ENCODE measurements at regions not wholly inside any gene's neighbourhood (a gene's known extent, or its start where the extent isn't known, plus 50 kb on each side); places are given as distances from the start of the nearest gene placed in this dataset.

DNA sequence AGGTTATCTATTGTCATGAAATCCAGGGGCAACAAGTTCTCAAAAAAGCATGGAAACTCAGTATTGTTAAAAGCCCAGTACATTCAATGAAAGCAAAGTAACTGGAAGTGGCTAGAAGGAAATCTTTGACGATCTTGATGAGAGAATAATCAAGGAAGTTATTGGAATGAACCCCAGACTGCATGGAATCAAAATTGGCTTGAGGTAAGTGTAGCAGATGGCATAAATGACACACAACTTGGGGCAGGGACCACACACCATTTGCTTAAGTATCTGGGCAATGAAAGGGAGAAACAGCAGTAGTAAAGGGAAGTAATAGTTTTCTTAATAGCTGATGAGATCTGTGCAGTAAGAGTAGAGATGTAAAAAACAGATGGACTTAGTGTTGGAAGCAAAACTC, 238.0 kb downstream of the HS3ST3A1 start:
- H3K4me3 Mint-ChIP-seq = no peak overlapping the region
- no peak overlapping the region for H3K27ac Mint-ChIP-seq
- H3K4me1 Mint-ChIP-seq = no peaks in the 10 kb centered on the region

GRCh38 chr17:13362341-13363122, 239.2 kb downstream of the HS3ST3A1 start:
- Mint-ChIP-seq H3K27ac (peak overlapping the region in 1 of 6 donors; percentile 33), H3K4me3 (no peak overlapping the region), H3K9me3 (no peaks in the 10 kb centered on the region), H3K4me1 (no peaks in the 10 kb centered on the region), H3K36me3 (no peaks in the 10 kb centered on the region), H3K27me3 (peaks cover 0 to 4% (median 0%) of the 10 kb centered on the region in 3 donors)
- DNase-seq (no peak), ATAC-seq (ENCODE audit: low read depth in 2 of 2) (no peak)

More for the DNA sequence above, 238.0 kb downstream of the HS3ST3A1 start:
- peaks cover 0 to 4% (median 0%) of the 10 kb centered on the region in 3 donors for H3K27me3 Mint-ChIP-seq
- no peaks in the 10 kb centered on the region for H3K36me3 Mint-ChIP-seq
- no peak for DNase-seq
- no peaks in the 10 kb centered on the region for H3K9me3 Mint-ChIP-seq
- no peak for ATAC-seq (ENCODE audit: low read depth in 2 of 2)

DNA sequence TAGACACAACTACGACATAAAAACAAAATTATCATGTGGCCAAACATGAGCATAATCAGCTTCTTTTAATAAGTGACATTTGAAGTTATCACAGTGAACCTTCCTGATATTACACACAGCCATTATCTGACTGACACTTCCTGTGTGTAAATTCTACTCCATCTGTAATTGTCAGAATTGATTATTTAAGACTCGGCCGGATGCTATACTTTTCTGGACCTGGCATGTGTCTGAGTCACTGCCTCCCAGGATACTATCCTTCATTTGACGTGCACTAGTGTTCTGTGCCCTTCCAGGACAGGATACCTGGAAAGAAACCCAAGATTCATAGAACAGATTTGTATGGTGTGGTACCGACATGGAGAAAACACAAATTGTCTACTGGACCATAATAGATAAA, 242.0 kb downstream of the HS3ST3A1 start:
- DNase-seq = no peak
- Mint-ChIP-seq H3K27me3 (peaks cover 0 to 4% (median 0%) of the 10 kb centered on the region in 3 donors), H3K36me3 (no peaks in the 10 kb centered on the region), H3K4me3 (no peak overlapping the region), H3K4me1 (no peaks in the 10 kb centered on the region), H3K27ac (no peak overlapping the region), H3K9me3 (no peaks in the 10 kb centered on the region)
- no peak for ATAC-seq (ENCODE audit: low read depth in 2 of 2)

GRCh38 chr17:13355054-13355453, 246.7 kb downstream of the HS3ST3A1 start:
- Mint-ChIP-seq H3K27ac (no peak overlapping the region), H3K9me3 (no peaks in the 10 kb centered on the region), H3K4me3 (no peak overlapping the region), H3K27me3 (no peaks in the 10 kb centered on the region), H3K36me3 (no peaks in the 10 kb centered on the region), H3K4me1 (no peaks in the 10 kb centered on the region)
- ATAC-seq (ENCODE audit: low read depth in 2 of 2) (no peak), DNase-seq (no peak)

DNA sequence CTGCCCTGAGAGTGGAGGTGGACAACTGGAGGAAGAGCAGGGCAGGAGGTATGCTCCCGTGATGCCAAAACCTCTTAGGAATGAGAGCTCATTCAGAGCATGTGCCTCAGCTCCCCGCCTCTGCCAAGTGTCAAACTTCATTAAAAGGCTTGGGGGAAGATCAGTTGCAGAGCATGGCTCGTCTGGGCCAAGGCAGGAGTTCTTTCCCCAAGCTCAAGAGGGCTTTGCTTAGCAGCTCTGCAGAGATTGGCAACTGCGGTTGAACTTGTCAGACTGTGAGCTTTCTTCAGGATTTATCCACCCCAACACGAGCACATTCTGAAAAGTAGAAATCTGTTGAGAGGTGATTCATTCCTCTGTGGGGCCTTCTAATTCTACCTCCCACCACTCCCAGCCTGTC, 248.1 kb downstream of the HS3ST3A1 start:
- Mint-ChIP-seq H3K4me3 (no peak overlapping the region), H3K9me3 (peaks cover 0 to 2% (median 0%) of the 10 kb centered on the region in 7 donors), H3K4me1 (no peaks in the 10 kb centered on the region), H3K27ac (no peak overlapping the region), H3K36me3 (no peaks in the 10 kb centered on the region), H3K27me3 (no peaks in the 10 kb centered on the region)
- ATAC-seq (ENCODE audit: low read depth in 2 of 2) = no peak
- no peak for DNase-seq

DNA sequence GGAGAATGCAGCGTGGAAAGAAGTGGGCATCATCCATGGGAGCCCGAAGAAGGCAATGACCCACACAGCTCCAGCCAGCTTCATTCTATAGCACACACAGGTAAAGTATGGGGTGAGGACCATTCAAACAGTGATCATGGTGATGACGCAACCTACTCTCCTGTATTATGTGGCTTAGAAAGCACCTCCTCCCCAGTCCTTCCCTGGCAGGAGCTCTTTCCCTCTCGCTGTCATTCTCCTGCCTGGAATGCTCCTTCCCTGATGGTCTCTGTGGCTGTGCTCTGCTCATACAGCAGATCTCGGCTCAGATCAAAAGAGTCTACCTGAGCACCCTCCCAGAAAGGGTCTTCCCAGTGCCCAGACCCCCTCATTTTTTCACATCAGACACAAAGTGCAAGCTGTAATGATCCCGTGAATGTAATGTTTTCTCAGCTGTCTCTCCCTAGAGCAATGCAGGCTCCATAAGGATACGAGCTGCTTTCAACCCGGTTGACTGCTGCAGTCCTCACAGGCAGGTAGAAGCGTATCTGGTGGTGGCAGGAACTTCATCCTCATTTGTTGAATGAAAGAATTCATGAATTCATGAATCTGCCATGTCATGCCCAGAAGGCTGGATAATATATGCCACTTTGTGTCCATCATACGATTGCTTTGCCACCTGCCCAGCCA, 248.8 kb downstream of the HS3ST3A1 start:
- Mint-ChIP-seq H3K4me3 (no peak overlapping the region), H3K27ac (no peak overlapping the region), H3K36me3 (no peaks in the 10 kb centered on the region), H3K4me1 (no peaks in the 10 kb centered on the region), H3K9me3 (peaks cover 0 to 2% (median 0%) of the 10 kb centered on the region in 7 donors), H3K27me3 (no peaks in the 10 kb centered on the region)
- ATAC-seq (ENCODE audit: low read depth in 2 of 2) (no peak), DNase-seq (no peak)

GRCh38 chr17:13351046-13351445, 250.7 kb downstream of the HS3ST3A1 start:
- Mint-ChIP-seq H3K4me1 (no peaks in the 10 kb centered on the region), H3K4me3 (no peak overlapping the region), H3K27ac (no peak overlapping the region), H3K36me3 (no peaks in the 10 kb centered on the region), H3K9me3 (peaks cover 0 to 7% (median 2%) of the 10 kb centered on the region in 7 donors), H3K27me3 (no peaks in the 10 kb centered on the region)
- DNase-seq (no peak), ATAC-seq (ENCODE audit: low read depth in 2 of 2) (no peak)

GRCh38 chr17:13350466-13350865, 251.3 kb downstream of the HS3ST3A1 start:
- Mint-ChIP-seq H3K9me3 (peaks cover 0 to 9% (median 2%) of the 10 kb centered on the region in 7 donors), H3K4me1 (no peaks in the 10 kb centered on the region), H3K27ac (no peak overlapping the region), H3K27me3 (no peaks in the 10 kb centered on the region), H3K36me3 (no peaks in the 10 kb centered on the region), H3K4me3 (no peak overlapping the region)
- DNase-seq (no peak), ATAC-seq (ENCODE audit: low read depth in 2 of 2) (no peak)

DNA sequence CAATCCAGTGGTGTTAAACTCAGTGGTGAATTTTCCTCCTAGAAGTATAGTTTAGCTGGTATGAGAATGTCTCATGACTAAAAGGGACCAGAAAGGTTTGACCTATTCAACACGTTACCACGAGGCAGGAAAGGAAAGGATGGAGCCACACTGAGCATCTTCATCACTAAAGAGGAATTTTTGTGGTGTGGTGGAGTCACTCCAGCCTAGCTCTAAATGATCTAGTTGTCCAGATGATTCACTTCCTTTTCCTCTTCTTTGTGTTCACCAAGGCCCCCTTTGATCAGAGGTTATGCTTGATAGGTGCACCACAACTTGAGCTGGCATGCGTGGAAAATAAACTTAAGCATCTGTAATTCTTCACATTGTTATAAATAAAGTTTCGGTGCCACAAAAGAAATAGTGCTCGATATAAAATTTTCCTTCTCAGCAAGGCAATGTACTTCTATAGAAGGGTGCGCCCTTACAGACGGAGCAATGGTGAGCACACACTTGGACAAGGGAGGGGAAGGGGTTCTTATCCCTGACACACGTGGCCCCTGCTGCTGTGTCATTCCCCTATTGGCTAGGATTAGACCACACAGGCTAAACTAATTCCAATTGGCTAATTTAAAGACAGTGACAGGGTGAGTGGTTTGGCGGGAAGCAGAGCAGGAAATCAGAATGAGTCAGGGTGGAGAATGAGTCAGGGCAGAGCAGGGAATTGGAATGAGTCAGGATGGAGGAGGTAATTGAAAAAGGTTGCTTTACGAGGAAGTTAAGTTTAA, 254.6 kb downstream of the HS3ST3A1 start:
- ATAC-seq (ENCODE audit: low read depth in 2 of 2) (no peak), DNase-seq (no peak)
- Mint-ChIP-seq H3K27me3 (no peaks in the 10 kb centered on the region), H3K27ac (no peak overlapping the region), H3K36me3 (no peaks in the 10 kb centered on the region), H3K4me1 (no peaks in the 10 kb centered on the region), H3K9me3 (peaks cover 0 to 9% (median 2%) of the 10 kb centered on the region in 7 donors), H3K4me3 (peak overlapping the region in 1 of 8 donors; percentile 23)

DNA sequence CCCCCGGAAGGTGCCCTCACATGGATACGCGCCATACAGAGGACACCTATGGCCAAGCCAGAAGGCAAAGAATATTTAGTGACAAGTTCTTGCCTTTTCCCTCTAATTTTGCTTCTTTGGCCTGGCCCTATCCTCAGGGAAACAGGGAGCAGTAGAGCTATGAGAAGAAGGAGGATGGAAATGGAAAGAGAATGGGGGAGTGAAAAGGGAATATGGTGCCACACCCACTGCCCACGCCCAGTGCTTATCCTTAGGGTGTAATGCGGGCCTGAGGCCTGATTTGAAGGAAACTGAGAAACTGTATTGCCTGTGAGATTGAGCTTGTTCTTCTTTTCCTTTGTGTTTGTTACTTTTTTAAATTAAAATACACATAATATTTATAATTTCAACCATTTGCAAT, 255.1 kb downstream of the HS3ST3A1 start:
- Mint-ChIP-seq H3K9me3 (peaks cover 0 to 9% (median 2%) of the 10 kb centered on the region in 7 donors), H3K4me1 (no peaks in the 10 kb centered on the region), H3K27ac (no peak overlapping the region), H3K27me3 (no peaks in the 10 kb centered on the region), H3K4me3 (no peak overlapping the region), H3K36me3 (no peaks in the 10 kb centered on the region)
- no peak for DNase-seq
- no peak for ATAC-seq (ENCODE audit: low read depth in 2 of 2)

DNA sequence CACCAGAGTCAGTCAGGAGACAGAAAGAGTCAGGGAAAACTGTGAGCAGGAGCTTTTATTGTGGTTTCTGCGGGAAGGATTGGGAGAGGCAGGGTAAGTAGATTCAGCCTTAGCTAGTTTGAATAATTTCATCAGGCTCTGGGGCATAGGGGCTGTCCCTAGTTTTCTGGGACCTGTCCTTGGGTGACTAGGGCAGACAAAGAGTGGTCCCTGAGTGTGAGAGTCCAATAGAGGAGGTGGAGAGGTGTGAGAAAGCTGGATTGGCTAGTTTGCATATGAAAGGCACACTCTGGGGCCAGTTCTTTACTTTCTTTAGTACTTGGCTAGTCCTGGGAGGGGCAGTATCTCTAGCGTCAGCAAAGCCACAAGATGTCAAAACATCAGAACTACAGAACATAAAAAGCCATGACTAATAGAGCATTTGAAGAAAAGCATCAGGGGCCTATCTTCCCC, 255.6 kb downstream of the HS3ST3A1 start:
- no peaks in the 10 kb centered on the region for H3K36me3 Mint-ChIP-seq
- H3K27ac Mint-ChIP-seq = no peak overlapping the region
- H3K4me1 Mint-ChIP-seq = no peaks in the 10 kb centered on the region
- ATAC-seq (ENCODE audit: low read depth in 2 of 2) (no peak), DNase-seq (no peak)
- peaks cover 0 to 9% (median 2%) of the 10 kb centered on the region in 7 donors for H3K9me3 Mint-ChIP-seq
- H3K4me3 Mint-ChIP-seq = no peak overlapping the region
- H3K27me3 Mint-ChIP-seq = peaks cover 0 to 2% (median 0%) of the 10 kb centered on the region in 3 donors

GRCh38 chr17:13338421-13338820, 263.3 kb downstream of the HS3ST3A1 start:
- no peak overlapping the region for H3K4me3 Mint-ChIP-seq
- H3K36me3 Mint-ChIP-seq = no peaks in the 10 kb centered on the region
- no peaks in the 10 kb centered on the region for H3K4me1 Mint-ChIP-seq
- H3K9me3 Mint-ChIP-seq = no peaks in the 10 kb centered on the region
- no peak overlapping the region for H3K27ac Mint-ChIP-seq
- H3K27me3 Mint-ChIP-seq = peaks cover 6 to 27% (median 17%) of the 10 kb centered on the region in 3 donors
- no peak for ATAC-seq (ENCODE audit: low read depth in 2 of 2)
- no peak for DNase-seq

- DNase-seq (peak; percentile 6), ATAC-seq (ENCODE audit: low read depth in 2 of 2) (no peak)
- peaks cover 0 to 2% (median 0%) of the 10 kb centered on the region in 7 donors for H3K9me3 Mint-ChIP-seq
- no peak overlapping the region for H3K4me3 Mint-ChIP-seq
- H3K36me3 Mint-ChIP-seq = no peaks in the 10 kb centered on the region
- no peaks in the 10 kb centered on the region for H3K4me1 Mint-ChIP-seq
- H3K27me3 Mint-ChIP-seq = peaks cover 7 to 32% (median 17%) of the 10 kb centered on the region in 3 donors
- no peak overlapping the region for H3K27ac Mint-ChIP-seq
Observed at GRCh38 chr17:13337864-13338371, 263.8 kb downstream of the HS3ST3A1 start.

Measured in naive B cell (primary cell).